GM23338 (cell line): ENCODE measurements at regions not wholly inside any gene's neighbourhood (a gene's known extent, or its start where the extent isn't known, plus 50 kb on each side); places are given as distances from the start of the nearest gene placed in this dataset.

Experiments used
- ATAC-seq: fragments of 200-7000 bp; cut with Tn5 transposase; 3 replicates; pipeline ENCODE4 v1.9.1; 2020
- DNase-seq: peaks from one replicate; pipeline ENCODE4 v3.0.0-alpha.2; 2015; ENCODE audit warnings: low spot score
- H2AFZ ChIP-seq: fragments of 200-600 bp; sonication (generic); 2 replicates; pipeline ENCODE4 v1.8.0; 2016; ENCODE audit warnings: antibody characterized with exemption, mild to moderate bottlenecking, moderate library complexity
- H3F3A ChIP-seq: fragments of 200-600 bp; sonication (generic); replicated peaks from 2 replicates; pipeline ENCODE4 v1.8.0; 2017; ENCODE audit warnings: antibody characterized with exemption, mixed run types, low read depth
- H3K27ac ChIP-seq: fragments of 200-600 bp; sonication (generic); 2 replicates; pipeline ENCODE4 v1.6.1; 2016; ENCODE audit warnings: low read depth
- H3K27me3 ChIP-seq: fragments of 200-600 bp; sonication (generic); 2 replicates; pipeline ENCODE4 v1.8.0; 2016; ENCODE audit warnings: mild to moderate bottlenecking, mixed run types, moderate library complexity; ENCODE audit not compliant: insufficient read depth
- H3K36me3 ChIP-seq: fragments of 200-600 bp; sonication (generic); 2 replicates; pipeline ENCODE4 v1.8.0; 2016; ENCODE audit warnings: mild to moderate bottlenecking; ENCODE audit not compliant: insufficient read depth
- H3K4me1 ChIP-seq: fragments of 200-600 bp; sonication (generic); 2 replicates; pipeline ENCODE4 v1.8.0; 2016; ENCODE audit warnings: mild to moderate bottlenecking, moderate library complexity; ENCODE audit not compliant: insufficient read depth
- H3K4me2 ChIP-seq: fragments of 200-600 bp; sonication (generic); 2 replicates; pipeline ENCODE4 v1.7.1; 2017; ENCODE audit warnings: mixed run types
- H3K4me3 ChIP-seq: fragments of 200-600 bp; sonication (generic); 2 replicates; pipeline ENCODE4 v1.6.1; 2016; ENCODE audit warnings: mixed run types
- H3K79me2 ChIP-seq: fragments of 200-600 bp; sonication (generic); replicated peaks from 2 replicates; pipeline ENCODE4 v1.8.0; 2017; ENCODE audit warnings: mild to moderate bottlenecking; ENCODE audit not compliant: insufficient read depth
- H3K9me2 ChIP-seq: fragments of 200-600 bp; sonication (generic); 2 replicates; pipeline ENCODE4 v1.8.0; 2017; ENCODE audit not compliant: insufficient read depth
- H4K20me1 ChIP-seq: fragments of 200-600 bp; sonication (generic); replicated peaks from 2 replicates; pipeline ENCODE4 v1.8.0; 2017; ENCODE audit warnings: mild to moderate bottlenecking; ENCODE audit not compliant: insufficient read depth
- H3K27ac Mint-ChIP-seq: 2 replicates; pipeline ENCODE4 v1.8.0; 2020; ENCODE audit warnings: inconsistent platforms, mild to moderate bottlenecking, moderate library complexity, mixed read lengths
- H3K27me3 Mint-ChIP-seq: 3 replicates; pipeline ENCODE4 v1.8.0; 2022; ENCODE audit warnings: low read depth, mild to moderate bottlenecking, moderate library complexity, mixed read lengths, inconsistent platforms; ENCODE audit not compliant: insufficient read depth, poor library complexity
- H3K36me3 Mint-ChIP-seq: 3 replicates; pipeline ENCODE4 v1.8.0; 2021; ENCODE audit warnings: low read depth, mild to moderate bottlenecking, inconsistent platforms, moderate library complexity, mixed read lengths
- H3K4me1 Mint-ChIP-seq: 3 replicates; pipeline ENCODE4 v1.8.0; 2020; ENCODE audit warnings: mild to moderate bottlenecking, inconsistent platforms, mixed read lengths
- H3K4me3 Mint-ChIP-seq: 3 replicates; pipeline ENCODE4 v1.8.0; 2021; ENCODE audit warnings: moderate library complexity, mild to moderate bottlenecking, inconsistent platforms, mixed read lengths
- H3K9me3 Mint-ChIP-seq: 3 replicates; pipeline ENCODE4 v1.8.0; 2020; ENCODE audit warnings: moderate library complexity, mild to moderate bottlenecking, inconsistent platforms, mixed read lengths
- CREB1 ChIP-seq: fragments of 250-450 bp; sonication (Bioruptor Pico); IDR thresholded peaks from 2 replicates; pipeline ENCODE4 v1.5.0; 2020; ENCODE audit warnings: low read depth, mild to moderate bottlenecking, moderate library complexity
- EZH2phosphoT487 ChIP-seq: fragments of 200-600 bp; sonication (generic); IDR thresholded peaks from one replicate; pipeline ENCODE4 v1.8.1; 2018; ENCODE audit warnings: antibody characterized with exemption; ENCODE audit not compliant: unreplicated experiment
- NANOG ChIP-seq: IDR thresholded peaks from 2 replicates; pipeline ENCODE4 v1.6.1; 2016; ENCODE audit warnings: antibody characterized with exemption, borderline replicate concordance
- POLR2AphosphoS5 ChIP-seq: IDR thresholded peaks from 2 replicates; pipeline ENCODE4 v1.6.1; 2016; ENCODE audit warnings: antibody characterized with exemption, low read depth
- STAT1 ChIP-seq: IDR thresholded peaks from one replicate; pipeline ENCODE4 v1.6.1; 2016; ENCODE audit warnings: antibody characterized with exemption; ENCODE audit not compliant: unreplicated experiment
- ZNF114 ChIP-seq: fragments of 250-450 bp; sonication (Bioruptor Pico); IDR thresholded peaks from 2 replicates; pipeline ENCODE4 v1.5.0; 2020; ENCODE audit warnings: mild to moderate bottlenecking, moderate library complexity
- ZNF331 ChIP-seq: fragments of 250-450 bp; sonication (Bioruptor Pico); IDR thresholded peaks from 2 replicates; pipeline ENCODE4 v1.5.0; 2020; ENCODE audit warnings: low read depth, mild to moderate bottlenecking, moderate library complexity
- TF ChIP-seq, protein P1 (sequence below): IDR thresholded peaks from 2 replicates; pipeline ENCODE4 v1.6.1; 2016; ENCODE audit warnings: antibody characterized with exemption
- TF ChIP-seq, protein P2 (sequence below), 2 experiments: fragments of 200-600 bp in 1 of 2; sonication (generic) in 1 of 2; conservative IDR thresholded peaks; 2 replicates each; pipeline versions ENCODE4 v1.5.1 to v1.6.1; 2016 to 2017; ENCODE audit warnings: antibody characterized with exemption in 2 of 2, low read depth in 2 of 2, mild to moderate bottlenecking in 2 of 2, moderate library complexity in 1 of 2
- TF ChIP-seq, protein P3 (sequence below): IDR thresholded peaks from one replicate; pipeline ENCODE4 v1.6.1; 2018; ENCODE audit warnings: antibody characterized with exemption; ENCODE audit not compliant: unreplicated experiment

DNA sequence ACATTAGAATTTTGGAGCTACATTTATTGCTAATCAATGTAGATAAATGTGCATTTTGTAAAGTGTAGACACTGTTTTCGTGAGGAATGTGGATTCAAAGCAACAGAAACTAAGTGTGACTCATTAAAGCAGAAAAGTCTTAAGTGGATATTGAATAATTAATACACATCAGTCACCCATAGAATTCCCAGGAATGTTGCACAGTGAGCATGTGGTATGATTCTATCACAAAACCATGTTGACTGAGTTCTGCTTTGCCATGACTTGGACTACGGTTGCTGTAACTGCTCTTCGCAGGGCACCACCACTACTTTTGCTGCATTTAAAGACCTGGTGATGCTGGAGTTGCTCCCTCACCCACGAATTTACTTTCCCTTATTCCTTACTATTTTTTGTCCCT is 471.8 kb downstream of the KCNT2 start:
- H3K36me3 ChIP-seq: no peaks in the 10 kb centered on the region
- no peaks in the 10 kb centered on the region for H3K27me3 ChIP-seq
- 0 out of 2 replicates have a peak, but pooled peaks cover 5% of the 10 kb centered on the region for H3K9me2 ChIP-seq
- TF ChIP-seq CREB1 (CRISPR knock-in tag) (no peak), ZNF331 (CRISPR knock-in tag) (no peak)
- TF ChIP-seq, protein P1, sequence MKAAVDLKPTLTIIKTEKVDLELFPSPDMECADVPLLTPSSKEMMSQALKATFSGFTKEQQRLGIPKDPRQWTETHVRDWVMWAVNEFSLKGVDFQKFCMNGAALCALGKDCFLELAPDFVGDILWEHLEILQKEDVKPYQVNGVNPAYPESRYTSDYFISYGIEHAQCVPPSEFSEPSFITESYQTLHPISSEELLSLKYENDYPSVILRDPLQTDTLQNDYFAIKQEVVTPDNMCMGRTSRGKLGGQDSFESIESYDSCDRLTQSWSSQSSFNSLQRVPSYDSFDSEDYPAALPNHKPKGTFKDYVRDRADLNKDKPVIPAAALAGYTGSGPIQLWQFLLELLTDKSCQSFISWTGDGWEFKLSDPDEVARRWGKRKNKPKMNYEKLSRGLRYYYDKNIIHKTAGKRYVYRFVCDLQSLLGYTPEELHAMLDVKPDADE: no peak
- no peaks in the 10 kb centered on the region for H3K27me3 Mint-ChIP-seq
- ATAC-seq (no peak), DNase-seq (no peak)
- H3K27ac Mint-ChIP-seq: no peak overlapping the region; the same call in 1 of the 2 replicates
- no peaks in the 10 kb centered on the region for H3K4me1 ChIP-seq
- H3K4me3 ChIP-seq: no peak overlapping the region
- H3K36me3 Mint-ChIP-seq: peaks cover 10% of the 10 kb centered on the region; the same call in 2 of the 3 replicates
- H3K9me3 Mint-ChIP-seq: peaks cover 14% of the 10 kb centered on the region; the same call in 2 of the 3 replicates
- no peaks in the 10 kb centered on the region for H3F3A ChIP-seq
- no peak overlapping the region for H2AFZ ChIP-seq
- no peaks in the 10 kb centered on the region for H4K20me1 ChIP-seq
- H3K4me1 Mint-ChIP-seq: no peaks in the 10 kb centered on the region
- H3K27ac ChIP-seq: no peak overlapping the region
- no peak overlapping the region for H3K4me3 Mint-ChIP-seq
- no peak overlapping the region for H3K4me2 ChIP-seq
- no peaks in the 10 kb centered on the region for H3K79me2 ChIP-seq

DNA sequence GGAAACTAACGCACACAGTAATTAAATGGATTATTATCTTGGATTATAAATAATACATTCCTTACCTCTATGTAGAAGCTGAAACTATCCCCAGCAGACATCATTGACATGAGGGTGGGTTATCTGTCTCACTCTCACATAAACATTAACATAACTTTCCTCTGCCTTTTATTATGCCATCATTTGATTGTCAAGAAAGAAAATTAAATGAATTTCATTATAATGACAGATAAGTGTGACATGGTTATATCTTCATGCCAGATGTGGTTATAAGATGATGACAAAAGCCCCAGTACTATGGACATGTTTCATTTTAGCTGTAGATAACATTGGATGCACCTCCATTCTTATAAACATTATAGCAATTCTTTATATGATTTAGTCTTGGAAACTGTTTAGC is 476.5 kb downstream of the KCNT2 start:
- Histone ChIP-seq H4K20me1 (no peaks in the 10 kb centered on the region), H2AFZ (no peak overlapping the region), H3K79me2 (no peaks in the 10 kb centered on the region), H3F3A (no peaks in the 10 kb centered on the region), H3K4me3 (no peak overlapping the region), H3K4me2 (no peak overlapping the region), H3K9me2 (no peaks in the 10 kb centered on the region), H3K4me1 (no peaks in the 10 kb centered on the region), H3K27me3 (no peaks in the 10 kb centered on the region), H3K27ac (no peak overlapping the region), H3K36me3 (no peaks in the 10 kb centered on the region)
- Mint-ChIP-seq H3K27ac (no peak overlapping the region), H3K4me3 (no peak overlapping the region), H3K9me3 (no peaks in the 10 kb centered on the region), H3K27me3 (no peaks in the 10 kb centered on the region), H3K4me1 (no peaks in the 10 kb centered on the region), H3K36me3 (no peaks in the 10 kb centered on the region)
- DNase-seq: no peak
- no peak for ATAC-seq
- TF ChIP-seq EZH2phosphoT487 (no peak), POLR2AphosphoS5 (no peak), STAT1 (no peak), NANOG (no peak), ZNF331 (CRISPR knock-in tag) (no peak), ZNF114 (CRISPR knock-in tag) (no peak)
- TF ChIP-seq, protein P2, sequence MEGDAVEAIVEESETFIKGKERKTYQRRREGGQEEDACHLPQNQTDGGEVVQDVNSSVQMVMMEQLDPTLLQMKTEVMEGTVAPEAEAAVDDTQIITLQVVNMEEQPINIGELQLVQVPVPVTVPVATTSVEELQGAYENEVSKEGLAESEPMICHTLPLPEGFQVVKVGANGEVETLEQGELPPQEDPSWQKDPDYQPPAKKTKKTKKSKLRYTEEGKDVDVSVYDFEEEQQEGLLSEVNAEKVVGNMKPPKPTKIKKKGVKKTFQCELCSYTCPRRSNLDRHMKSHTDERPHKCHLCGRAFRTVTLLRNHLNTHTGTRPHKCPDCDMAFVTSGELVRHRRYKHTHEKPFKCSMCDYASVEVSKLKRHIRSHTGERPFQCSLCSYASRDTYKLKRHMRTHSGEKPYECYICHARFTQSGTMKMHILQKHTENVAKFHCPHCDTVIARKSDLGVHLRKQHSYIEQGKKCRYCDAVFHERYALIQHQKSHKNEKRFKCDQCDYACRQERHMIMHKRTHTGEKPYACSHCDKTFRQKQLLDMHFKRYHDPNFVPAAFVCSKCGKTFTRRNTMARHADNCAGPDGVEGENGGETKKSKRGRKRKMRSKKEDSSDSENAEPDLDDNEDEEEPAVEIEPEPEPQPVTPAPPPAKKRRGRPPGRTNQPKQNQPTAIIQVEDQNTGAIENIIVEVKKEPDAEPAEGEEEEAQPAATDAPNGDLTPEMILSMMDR (conservative IDR thresholded peaks at IDR 0.05; ENCODE audit: low read depth in 2 of 2): no peak
- TF ChIP-seq, protein P3, sequence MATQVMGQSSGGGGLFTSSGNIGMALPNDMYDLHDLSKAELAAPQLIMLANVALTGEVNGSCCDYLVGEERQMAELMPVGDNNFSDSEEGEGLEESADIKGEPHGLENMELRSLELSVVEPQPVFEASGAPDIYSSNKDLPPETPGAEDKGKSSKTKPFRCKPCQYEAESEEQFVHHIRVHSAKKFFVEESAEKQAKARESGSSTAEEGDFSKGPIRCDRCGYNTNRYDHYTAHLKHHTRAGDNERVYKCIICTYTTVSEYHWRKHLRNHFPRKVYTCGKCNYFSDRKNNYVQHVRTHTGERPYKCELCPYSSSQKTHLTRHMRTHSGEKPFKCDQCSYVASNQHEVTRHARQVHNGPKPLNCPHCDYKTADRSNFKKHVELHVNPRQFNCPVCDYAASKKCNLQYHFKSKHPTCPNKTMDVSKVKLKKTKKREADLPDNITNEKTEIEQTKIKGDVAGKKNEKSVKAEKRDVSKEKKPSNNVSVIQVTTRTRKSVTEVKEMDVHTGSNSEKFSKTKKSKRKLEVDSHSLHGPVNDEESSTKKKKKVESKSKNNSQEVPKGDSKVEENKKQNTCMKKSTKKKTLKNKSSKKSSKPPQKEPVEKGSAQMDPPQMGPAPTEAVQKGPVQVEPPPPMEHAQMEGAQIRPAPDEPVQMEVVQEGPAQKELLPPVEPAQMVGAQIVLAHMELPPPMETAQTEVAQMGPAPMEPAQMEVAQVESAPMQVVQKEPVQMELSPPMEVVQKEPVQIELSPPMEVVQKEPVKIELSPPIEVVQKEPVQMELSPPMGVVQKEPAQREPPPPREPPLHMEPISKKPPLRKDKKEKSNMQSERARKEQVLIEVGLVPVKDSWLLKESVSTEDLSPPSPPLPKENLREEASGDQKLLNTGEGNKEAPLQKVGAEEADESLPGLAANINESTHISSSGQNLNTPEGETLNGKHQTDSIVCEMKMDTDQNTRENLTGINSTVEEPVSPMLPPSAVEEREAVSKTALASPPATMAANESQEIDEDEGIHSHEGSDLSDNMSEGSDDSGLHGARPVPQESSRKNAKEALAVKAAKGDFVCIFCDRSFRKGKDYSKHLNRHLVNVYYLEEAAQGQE: no peak
- TF ChIP-seq, protein P1: no peak
